IPS DF 19.7 (cell line): ENCODE measurements at regions not wholly inside any gene's neighbourhood (a gene's known extent, or its start where the extent isn't known, plus 50 kb on each side); places are given as distances from the start of the nearest gene placed in this dataset.
"Not testable (repeated sequence)": the region's sequence is repeated elsewhere in the genome, so short reads cannot be mapped to it uniquely, and the experiment has no call there.

Experiments
- DNase-seq: peaks from one replicate; pipeline ENCODE4 v3.0.0-alpha.2; 2013; ENCODE audit warnings: low read depth, low spot score

DNA sequence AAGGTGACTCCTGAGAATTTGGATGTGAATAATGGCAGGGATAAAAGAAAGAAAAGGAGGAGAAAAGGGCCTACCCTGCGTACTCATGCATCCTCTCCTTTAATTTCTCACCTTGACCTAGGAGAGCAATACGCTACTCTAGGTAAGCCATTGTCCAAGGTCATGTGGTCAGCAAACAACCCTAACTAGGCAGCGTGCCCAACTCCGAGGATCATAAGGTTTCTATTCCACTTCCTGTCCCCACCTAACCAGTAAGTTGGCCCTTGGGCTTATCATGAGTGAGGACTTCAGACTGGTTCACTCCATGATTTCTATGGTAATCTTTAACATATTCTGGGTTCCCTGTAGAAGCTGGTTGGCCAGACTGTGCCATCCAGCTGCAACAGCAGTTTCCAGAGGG, 315.1 kb upstream of the CCL2 start:
- DNase-seq: no peak

DNA sequence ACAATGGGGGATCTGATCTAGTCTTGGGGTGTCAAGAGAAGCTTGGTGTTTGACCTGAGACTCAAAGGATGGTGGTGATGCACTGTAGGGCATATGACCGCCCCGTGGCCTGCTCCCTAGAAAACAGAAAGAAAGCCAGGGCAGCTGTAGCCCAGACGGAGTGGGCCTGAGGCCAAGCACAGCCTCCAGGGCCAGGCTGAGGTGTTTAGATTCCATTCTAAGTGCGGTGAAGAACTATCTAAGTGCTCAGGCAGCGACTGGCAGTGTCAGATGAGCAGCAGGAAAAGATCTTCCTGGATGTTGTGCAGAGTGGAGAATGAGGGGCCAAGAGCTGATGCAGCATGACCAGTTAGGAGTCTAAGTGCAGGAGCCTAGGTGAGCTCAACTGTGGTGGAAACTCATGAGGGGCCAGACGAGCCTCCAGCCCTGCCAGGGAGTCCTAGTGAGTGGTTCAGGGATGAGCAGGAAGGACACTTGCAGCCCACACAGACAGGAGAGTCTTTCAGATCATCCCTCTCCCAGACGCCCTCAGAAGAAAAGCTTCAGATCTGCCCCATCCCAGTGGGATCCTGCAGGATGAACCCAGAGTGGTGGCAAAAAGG, 314.2 kb upstream of the CCL2 start:
- DNase-seq: no peak

DNA sequence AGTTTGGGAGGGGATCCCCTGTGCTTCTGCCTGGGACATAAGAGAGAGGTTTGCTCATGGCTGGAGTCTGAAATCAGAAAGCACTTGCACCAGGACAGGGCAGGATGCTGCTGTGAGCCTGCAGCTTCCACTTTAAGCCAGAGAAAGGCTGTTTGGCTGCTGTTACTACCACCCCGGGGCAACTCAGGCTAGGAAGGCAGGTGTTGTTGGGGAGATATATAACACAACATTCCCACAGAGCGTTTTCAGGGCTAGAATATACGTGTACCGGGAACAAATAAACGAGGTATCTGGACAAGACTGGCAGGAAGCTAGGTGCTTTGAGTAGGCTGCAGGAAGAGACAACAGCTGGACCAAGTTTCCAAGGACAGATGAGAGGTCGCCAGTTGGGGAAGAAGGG, 313.3 kb upstream of the CCL2 start:
- DNase-seq: no peak

DNA sequence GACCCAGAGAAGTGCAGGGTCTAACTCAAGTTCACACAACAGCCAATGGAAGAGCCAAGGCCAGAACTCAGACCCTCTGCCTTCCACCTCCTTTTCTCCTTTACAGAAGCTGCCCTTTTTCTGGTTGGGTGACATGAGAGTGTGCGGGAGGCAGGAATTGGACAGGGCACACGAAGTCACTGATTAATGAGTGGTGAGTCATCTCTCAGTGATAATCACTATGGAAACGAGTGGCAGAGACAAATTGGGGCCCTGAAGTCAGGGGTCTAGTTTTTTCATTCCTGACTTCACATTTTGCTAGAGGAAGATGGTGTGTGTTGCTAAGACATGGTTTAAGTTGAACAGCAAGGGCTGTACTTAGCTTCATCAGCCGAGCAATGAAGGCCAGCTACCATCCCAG, 312.7 kb upstream of the CCL2 start:
- no peak for DNase-seq

DNA sequence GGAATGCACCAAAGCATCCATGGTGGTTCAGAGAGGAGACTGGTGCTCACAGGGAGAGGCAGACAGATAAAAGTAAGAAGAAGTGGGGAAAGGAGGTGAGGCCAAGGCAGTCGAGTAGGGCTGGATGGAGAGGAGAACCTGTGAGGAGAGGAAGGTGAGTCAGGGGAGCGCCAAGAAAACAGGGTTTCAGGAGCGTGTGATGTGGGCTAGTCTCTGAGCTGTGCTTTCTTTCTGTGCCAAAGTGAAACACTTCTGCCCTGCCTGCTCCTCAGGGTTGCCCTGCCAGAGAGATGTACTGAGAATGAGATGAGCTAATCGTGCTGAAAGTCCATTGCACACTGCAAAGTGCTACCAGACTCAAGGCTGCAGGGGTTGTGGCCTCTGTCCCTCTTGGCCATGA, 310.7 kb upstream of the CCL2 start:
- no peak for DNase-seq

DNA sequence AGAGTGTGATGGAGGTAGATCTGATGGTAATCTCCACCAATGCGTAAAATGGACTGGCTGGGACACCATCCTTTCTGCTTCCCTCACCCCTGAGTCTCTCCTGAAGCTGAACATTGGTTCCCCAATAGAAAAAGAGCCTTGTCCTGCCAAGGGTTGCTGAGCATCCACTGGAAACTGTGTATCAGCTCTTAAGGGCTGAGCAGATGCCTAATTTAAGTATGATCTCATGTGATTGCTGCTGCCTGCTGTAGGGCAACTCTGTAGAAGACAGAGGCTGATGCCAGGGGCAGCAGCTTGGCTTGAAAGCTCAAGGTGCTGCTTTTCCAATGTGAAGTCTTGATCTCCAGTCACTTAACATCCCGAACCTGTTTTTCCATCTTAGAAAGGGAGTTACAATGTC, 310.3 kb upstream of the CCL2 start:
- DNase-seq: no peak

DNA sequence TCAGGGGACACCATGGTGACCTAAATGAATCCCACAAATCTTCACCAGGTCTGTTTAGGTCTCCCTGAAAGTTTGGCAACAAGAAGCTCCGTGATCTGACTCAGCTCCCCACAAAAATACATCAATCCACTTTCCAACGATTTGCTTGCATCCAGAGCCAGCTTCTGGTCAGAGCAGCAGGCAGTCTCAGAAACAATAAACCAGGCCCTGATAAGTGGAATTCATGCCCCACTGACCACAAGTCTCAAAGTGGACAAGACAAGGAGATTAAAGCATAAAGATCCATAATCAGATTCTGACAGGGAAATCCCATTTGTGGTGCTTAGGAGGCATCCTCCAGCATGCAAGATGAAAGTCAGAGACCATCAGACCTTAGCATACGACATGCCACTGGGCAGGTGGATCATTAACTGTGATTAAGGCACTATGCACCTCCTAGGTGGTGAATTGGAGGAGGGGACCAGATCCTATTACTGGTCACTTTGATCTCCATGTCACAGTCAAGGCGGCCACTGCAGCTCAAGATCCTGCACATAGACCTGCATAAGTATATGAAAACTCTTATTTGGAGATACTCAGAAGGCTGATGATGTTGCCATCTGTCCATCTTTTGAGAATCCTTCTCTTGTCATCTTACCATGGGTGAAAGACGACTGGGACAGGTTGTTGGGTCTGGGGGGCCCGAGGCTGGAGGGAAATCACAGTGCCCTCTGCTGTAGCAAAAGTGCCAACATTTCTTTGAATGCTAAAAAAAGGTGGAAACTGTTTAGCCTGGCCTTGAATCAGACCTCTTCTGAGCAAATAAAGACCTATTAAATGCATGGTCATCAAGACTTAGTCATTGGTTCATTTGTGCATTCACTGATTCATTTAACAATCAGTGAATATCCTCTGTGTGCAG, 309.2 kb upstream of the CCL2 start:
- DNase-seq: no peak

DNA sequence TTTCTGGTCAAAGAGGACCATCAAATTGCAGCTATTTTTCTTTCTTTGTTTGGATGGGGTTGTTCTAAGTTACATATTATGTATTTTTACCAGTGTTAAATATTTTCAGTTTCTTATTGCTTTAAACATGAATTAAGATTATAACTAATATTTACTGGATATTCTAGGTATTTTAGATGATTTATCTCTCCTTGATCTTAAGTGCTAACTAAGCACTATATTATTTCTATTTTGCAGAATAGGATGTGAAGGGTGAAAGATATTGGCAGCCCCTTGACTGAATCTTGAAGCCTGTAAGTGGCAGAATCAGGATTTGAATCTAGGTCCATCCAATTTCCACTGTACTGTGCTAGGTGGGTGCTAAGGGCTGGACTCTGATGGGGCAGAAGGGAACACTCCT, 307.3 kb upstream of the CCL2 start:
- no peak for DNase-seq

DNA sequence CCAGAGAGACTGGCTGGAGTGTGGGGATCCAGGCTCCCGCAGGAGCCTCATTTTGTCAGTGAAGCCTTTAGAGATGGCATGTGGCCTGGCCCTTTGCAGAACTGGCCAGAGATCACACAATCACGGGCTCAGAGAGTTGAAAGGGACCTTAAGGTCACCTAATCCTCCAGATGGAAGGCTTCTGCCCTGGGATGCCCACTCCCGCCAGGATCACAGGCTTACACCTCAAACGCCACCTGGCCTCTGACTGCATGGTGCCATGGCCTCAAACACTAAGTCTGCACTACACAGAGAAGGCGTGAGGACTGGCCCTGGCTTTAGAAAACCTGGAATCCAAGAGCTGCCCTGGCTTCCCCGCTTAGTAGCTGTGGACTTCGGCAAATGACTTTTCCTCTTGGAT, 306.8 kb upstream of the CCL2 start:
- no peak for DNase-seq

DNA sequence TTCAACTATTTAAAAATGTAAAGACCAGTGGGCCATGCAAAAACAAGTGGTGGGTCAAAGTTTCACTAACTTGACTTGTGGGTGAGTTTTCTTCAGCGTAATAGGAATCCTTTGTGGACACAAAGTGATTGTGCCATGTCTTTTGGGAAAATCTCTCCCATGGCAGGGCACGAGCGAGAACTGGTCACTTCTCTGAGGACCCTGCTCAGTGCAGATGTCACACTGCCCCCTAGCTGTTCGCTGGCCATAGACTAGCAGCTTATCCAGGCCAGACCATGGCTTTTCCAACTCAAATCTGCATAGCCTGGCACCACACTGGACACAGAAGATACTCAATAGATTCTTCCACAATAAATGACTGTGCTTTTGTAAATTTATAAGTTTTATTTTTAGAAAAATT, 306.0 kb upstream of the CCL2 start:
- DNase-seq: no peak

DNA sequence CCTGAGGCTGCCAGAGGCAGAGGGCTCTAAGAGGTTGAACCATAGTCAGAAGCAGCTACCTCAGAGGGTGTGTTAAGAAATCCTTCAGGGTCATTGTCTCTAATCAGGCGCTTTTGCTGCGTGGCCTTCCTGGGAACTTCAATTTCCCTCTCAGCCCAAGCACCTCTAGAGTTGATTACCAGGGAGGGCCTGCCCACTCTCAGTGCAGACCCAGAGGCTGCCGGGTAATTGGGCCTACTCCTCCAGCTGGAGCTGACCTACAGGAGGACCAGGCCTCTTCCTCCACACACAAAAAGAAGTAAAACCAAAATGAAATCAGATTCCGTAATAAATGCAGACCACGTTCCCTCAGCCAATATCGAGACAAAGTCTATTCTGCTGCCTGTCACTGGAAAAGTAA, 305.0 kb upstream of the CCL2 start:
- DNase-seq: no peak

DNA sequence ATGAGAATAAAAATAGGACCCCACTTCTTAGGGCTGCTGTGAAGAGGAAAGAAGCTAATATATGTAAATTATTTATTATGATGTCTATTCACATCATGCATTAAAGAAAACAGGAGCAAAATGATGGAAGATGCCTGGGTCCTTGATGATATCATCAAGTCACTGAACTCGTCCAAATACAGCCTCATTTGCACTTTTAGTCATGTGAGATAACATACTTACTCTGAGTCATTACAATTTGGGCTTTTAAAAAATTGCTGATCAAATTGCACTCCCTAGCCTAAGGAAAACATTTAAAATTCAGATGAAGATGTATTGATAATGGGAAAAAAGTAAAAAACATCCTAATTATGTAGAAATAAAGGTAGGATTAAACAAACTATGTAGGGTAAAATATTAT, 302.7 kb upstream of the CCL2 start:
- DNase-seq: no peak

DNA sequence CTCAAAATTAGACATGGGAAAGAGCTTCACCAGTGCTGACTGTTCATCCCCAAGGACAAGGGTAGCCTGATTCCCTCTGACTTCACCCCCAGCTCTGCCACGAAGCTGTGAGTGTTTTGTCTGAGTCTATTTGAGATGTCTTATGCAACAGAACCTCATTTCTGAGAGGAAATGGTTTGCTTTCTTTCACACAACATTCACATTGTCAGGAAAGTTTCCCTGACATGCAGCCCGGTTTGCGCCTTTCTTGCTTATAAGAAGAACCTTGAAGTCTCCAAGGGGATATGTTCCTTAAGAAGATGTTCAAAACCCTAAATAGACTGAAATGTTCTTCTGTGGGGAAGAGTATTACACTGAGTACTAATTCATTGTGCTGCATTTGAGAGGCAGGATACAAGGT, 300.5 kb upstream of the CCL2 start:
- DNase-seq: no peak

DNA sequence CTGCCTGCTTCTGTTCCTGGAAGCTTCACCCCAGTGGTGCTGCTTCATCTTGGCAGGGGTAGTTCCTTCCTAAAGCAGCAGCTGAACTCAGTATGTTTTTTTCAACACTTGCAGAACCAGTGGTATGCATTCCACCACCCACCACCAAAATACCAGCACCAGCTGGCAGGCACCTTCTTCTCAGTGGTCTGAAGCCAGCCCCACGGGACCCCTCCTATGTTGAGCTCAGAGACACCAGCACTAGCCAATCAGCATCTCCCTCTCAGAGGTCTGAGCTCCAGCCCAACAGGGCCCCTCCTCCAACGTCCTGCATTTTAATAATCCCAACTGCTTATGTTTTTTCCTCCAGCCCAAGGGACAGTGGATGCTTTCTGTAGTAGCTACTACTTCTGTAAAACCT, 299.6 kb upstream of the CCL2 start:
- DNase-seq: no peak

DNA sequence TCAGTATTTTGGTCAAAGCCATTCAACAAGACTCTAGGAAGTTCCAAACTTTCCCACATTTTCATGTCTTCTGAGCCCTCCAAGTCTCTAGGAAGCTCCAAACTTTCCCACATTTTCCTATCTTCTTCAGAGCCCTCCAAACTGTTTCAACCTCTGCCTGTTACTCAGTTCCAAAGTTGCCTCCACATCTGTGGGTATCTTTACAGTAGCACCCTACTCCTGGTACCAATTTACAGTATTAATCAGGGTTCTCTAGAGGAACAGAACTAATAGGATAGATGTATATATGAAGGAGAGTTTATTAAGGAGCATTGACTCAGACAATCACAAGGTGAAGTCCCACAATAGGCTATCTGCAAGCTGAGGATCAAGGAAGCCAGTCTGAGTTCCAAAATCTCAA, 296.0 kb upstream of the CCL2 start:
- not testable (repeated sequence) for DNase-seq

DNA sequence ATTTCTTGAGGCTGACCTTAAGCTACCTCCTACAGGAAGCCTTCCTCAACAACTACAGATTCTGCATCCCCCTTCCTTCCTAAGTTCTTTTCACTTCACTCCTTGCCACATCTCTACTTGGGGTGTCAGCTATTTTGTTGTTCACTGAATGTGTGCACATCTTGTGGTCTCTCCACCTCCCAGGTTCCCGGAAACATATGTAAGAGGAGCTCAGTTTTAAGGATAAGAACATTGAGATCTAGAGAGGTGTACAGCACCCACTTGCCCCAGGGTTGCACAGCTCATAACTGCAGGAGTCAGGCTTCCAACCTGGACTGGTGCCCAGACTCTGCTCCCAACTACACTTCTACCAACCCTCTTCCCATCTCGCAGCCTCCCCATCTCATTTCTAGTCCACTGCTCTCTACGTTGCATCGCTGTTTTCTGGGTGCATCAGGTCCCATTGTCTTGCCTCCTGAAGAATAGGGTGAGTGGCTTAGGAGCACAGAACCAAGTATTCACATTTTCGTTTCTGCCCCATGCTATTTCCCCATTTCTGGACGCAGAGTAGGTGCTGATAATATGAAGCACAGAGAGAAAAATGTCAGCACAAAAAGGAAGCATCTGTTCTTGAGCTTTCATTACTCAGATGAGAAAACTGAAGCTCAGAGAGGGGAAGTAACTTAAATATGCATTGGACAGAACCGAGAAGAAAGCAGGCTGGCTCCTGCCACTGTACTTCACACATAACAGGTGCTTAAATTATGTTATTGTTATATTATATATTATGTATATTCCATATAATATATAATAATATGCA, 292.0 kb upstream of the CCL2 start:
- no peak for DNase-seq

DNA sequence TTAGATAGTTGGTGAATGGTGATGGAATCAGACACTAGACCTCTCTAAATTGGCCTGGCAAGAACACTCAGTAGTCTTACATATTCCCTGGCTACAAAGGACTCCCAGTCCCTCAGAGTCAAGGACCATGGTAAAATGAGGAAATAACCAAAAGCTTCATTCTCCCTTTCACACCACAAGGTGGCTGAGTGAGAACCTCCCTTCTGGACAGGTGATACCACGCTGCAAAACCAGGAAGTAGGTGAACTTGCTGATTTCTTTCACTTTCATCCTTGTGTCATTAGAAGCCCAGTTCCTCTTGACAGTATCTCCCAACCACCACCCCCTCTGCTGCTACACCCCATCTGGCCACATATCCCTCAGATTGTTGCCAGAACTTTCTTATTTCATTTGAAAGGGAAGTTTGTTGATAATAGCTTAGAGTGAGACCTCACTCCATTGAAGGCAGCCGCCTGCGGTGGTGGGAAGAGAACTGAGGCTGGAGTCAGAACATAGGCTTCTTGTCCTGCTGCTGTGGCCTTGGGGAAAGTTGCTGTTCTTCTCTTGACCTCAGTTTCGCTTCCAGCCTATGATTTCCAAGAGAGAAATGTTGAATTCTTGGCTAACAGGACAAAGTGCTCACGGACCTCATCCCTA, 290.6 kb upstream of the CCL2 start:
- DNase-seq: peak; percentile 17

DNA sequence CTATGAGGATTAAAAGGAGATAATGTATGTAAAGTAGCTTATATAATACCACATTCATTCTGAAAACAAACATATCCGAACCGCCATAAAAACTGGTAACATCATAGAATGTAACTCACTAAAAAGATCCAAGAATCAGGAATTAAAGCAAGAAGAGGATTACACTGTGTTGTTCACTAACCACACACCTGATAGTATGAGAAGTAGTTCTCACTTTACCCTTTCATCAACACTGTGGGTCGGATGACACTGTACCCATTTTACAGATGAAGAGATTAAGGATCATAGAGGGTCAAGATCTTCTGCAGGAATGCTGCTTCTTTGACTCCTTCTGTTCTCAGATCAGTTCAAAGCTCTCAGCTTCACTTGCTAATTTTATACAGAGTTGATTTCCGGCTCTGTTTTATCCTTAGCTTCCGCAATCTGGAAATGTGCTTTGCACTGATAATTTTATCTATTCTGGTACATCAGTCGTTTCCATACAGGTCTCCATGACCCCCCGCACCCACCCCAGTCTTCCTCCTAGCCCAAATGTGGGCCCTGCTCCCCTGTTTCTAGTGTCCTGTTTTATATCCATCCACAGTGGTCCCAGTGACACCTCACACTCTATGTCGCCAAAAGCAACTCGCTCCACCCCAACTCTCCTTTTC, 288.6 kb upstream of the CCL2 start:
- no peak for DNase-seq

DNA sequence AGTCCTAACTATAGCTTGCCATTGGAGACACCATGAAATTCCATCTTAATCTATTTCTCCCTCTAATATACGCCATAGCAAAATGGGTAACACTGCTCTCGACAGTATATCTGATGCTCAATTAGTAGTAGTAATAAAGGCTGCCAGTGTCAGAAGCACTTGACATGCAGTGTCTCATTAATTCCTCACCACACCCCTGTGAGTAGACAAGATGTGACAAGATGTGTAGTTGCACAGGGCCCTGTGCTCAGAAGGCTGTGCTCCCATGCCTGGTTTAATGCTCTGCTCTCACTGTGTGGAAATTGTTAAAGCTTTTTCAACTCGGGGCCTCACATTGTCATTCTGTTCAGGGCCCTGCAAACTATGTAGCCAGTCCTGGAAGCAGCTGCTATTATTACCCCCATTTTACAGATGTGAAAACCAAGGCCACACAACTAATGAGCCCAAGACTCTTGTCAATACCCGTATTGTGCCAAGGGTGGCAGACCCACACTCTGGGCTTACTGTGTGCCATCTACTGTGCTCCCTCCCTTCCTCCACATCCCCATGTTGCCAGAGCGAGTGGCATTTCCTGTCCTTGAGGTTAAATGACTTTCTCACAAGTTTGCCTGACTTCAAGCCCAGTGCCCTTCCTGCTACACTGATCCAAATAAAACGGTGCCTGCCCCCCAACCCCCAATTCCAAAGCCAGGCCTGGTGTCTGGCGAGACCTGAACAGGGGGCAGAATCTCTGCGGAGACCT, 287.3 kb upstream of the CCL2 start:
- DNase-seq: no peak

DNA sequence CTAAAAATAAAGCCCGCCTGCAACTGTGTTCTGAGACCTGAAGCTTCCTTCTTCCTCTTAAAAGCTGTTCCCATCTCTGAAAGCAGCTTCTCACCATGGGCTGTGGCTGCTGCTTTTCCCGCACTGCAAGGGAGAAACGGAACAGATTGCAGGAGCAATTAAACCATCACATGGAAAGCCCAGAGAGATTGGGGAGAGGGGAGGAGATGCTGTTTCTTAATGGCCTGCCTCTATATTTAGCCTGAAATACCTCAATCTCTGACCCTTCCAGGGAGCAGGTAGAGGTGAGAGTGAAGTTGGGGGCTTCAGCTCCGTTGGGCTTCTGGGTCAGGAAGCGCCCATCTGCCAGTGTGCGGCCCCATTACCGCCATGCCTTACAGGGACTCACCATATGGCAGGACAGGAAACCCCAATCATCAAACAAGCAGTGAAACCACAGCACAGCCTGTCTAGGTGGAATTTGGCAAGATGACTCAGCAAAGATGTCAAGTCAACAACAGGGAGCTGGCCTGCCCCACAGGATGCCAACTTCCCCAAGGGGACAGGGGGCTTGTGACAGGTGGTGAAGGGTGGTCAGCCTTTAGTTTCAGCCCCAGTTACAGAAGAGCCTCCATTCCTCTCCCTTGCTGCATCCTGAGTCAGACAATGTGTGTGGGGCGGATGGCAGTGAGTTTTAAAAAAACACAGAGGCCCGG, 286.6 kb upstream of the CCL2 start:
- no peak for DNase-seq
